ENCODE measurements at regions not wholly inside any gene's neighbourhood (a gene's known extent, or its start where the extent isn't known, plus 50 kb on each side); places are given as distances from the start of the nearest gene placed in this dataset.

GRCh38 chr11:95548416-95548815 lies 241.2 kb downstream of the FAM76B start:
- DNase-seq (no peak), ATAC-seq (no peak)
- no peaks in the 10 kb centered on the region for H3K36me3 ChIP-seq
- TF ChIP-seq, protein P1, sequence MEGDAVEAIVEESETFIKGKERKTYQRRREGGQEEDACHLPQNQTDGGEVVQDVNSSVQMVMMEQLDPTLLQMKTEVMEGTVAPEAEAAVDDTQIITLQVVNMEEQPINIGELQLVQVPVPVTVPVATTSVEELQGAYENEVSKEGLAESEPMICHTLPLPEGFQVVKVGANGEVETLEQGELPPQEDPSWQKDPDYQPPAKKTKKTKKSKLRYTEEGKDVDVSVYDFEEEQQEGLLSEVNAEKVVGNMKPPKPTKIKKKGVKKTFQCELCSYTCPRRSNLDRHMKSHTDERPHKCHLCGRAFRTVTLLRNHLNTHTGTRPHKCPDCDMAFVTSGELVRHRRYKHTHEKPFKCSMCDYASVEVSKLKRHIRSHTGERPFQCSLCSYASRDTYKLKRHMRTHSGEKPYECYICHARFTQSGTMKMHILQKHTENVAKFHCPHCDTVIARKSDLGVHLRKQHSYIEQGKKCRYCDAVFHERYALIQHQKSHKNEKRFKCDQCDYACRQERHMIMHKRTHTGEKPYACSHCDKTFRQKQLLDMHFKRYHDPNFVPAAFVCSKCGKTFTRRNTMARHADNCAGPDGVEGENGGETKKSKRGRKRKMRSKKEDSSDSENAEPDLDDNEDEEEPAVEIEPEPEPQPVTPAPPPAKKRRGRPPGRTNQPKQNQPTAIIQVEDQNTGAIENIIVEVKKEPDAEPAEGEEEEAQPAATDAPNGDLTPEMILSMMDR (IDR thresholded peaks at IDR 0.05) = no peak
- TF ChIP-seq POLR2A (IDR thresholded peaks at IDR 0.05) = no peak
- no peak overlapping the region for H3K27ac ChIP-seq
- H3K4me1 ChIP-seq = no peaks in the 10 kb centered on the region
- no peaks in the 10 kb centered on the region for H3K9me3 ChIP-seq
- H3K4me3 ChIP-seq = no peak overlapping the region
- intact Hi-C loops (cut with DNase I) = no loop called here
- H3K27me3 ChIP-seq = no peaks in the 10 kb centered on the region

- Histone ChIP-seq H3K4me1 (no peaks in the 10 kb centered on the region), H3K27ac (no peak overlapping the region), H3K4me3 (no peak overlapping the region), H3K36me3 (no peaks in the 10 kb centered on the region), H3K9me3 (no peaks in the 10 kb centered on the region), H3K27me3 (no peaks in the 10 kb centered on the region)
- ATAC-seq = no peak
- DNase-seq = no peak
- no peak for TF ChIP-seq POLR2A (IDR thresholded peaks at IDR 0.05)
- TF ChIP-seq, protein P1 (IDR thresholded peaks at IDR 0.05) = no peak
- intact Hi-C loops (cut with DNase I) = no loop called here
Observed at GRCh38 chr11:95547976-95548375, 241.6 kb downstream of the FAM76B start.

DNA sequence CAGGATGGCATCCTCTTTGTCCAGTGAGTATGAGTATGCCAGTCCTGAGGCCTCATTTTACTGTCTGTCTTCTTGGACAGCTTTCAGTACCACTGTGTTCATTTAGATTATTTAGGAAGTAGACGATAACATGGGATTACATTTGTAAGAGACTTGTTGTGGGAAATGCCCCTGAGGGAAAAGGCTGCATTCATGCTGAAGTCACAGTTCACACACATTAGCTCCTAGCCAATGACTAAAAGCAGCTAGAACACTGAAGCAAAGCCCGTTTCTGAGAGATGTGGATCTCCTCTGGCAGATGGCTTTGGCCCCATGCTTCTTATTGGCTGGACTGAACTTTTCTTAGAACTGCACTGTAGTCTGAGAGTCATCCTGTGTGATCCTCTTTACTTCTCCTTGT lies 242.4 kb downstream of the FAM76B start:
- H3K36me3 ChIP-seq = no peaks in the 10 kb centered on the region
- no peak overlapping the region for H3K4me3 ChIP-seq
- H3K9me3 ChIP-seq = no peaks in the 10 kb centered on the region
- no peaks in the 10 kb centered on the region for H3K27me3 ChIP-seq
- intact Hi-C loops (cut with DNase I) = no loop called here
- no peaks in the 10 kb centered on the region for H3K4me1 ChIP-seq
- no peak overlapping the region for H3K27ac ChIP-seq
- WGBS (ENCODE audit: insufficient coverage, low coverage, low lambda C conversion rate, missing lambda C conversion rate) = 100% methylated on average over 1 of the region's 2 CpGs
- ATAC-seq (no peak), DNase-seq (no peak)
- TF ChIP-seq, protein P1 (IDR thresholded peaks at IDR 0.05) = no peak
- TF ChIP-seq POLR2A (IDR thresholded peaks at IDR 0.05) = no peak

GRCh38 chr11:95545116-95545875 lies 244.3 kb downstream of the FAM76B start:
- no peaks in the 10 kb centered on the region for H3K4me1 ChIP-seq
- TF ChIP-seq, protein P1 (IDR thresholded peaks at IDR 0.05) = peak in 3 of 4 donors; percentile 13 to 26 (median 14)
- TF ChIP-seq POLR2A (IDR thresholded peaks at IDR 0.05) = no peak
- 58% methylated on average over 9 of the region's 9 CpGs for WGBS (ENCODE audit: insufficient coverage, low coverage, low lambda C conversion rate, missing lambda C conversion rate)

More at GRCh38 chr11:95545116-95545875, 244.3 kb downstream of the FAM76B start:
- no peak overlapping the region for H3K27ac ChIP-seq
- ATAC-seq (peak in 3 of 4 donors; percentile 24 to 40 (median 26)), DNase-seq (no peak)
- H3K27me3 ChIP-seq = no peaks in the 10 kb centered on the region
- H3K9me3 ChIP-seq = no peaks in the 10 kb centered on the region
- H3K4me3 ChIP-seq = no peak overlapping the region
- intact Hi-C loops (cut with DNase I) = no loop called here
- no peaks in the 10 kb centered on the region for H3K36me3 ChIP-seq

All from right lobe of liver (tissue), 6 donors.